H9 (cell line): ENCODE measurements at regions not wholly inside any gene's neighbourhood (a gene's known extent, or its start where the extent isn't known, plus 50 kb on each side); places are given as distances from the start of the nearest gene placed in this dataset.

Experiments used
- DNase-seq: peaks from one replicate; pipeline ENCODE4 v3.0.0-alpha.2; 2017
- H2AFZ ChIP-seq: one replicate; pipeline ENCODE4 v1.6.1; 2013; ENCODE audit warnings: mild to moderate bottlenecking, low read length, control low read depth, moderate library complexity
- H2AK5ac ChIP-seq: 2 replicates; pipeline ENCODE4 v1.6.1; 2013; ENCODE audit warnings: low read length, control low read depth, mixed read lengths; ENCODE audit not compliant: insufficient read length
- H2BK120ac ChIP-seq: one replicate; pipeline ENCODE4 v1.6.1; 2013; ENCODE audit warnings: low read depth, mild to moderate bottlenecking, low read length, control low read depth, inconsistent platforms; ENCODE audit not compliant: poor library complexity, severe bottlenecking
- H2BK12ac ChIP-seq: 2 replicates; pipeline ENCODE4 v1.6.1; 2013; ENCODE audit warnings: low read length, control low read depth, mixed read lengths, low read depth; ENCODE audit not compliant: insufficient read length
- H2BK15ac ChIP-seq: 2 replicates; pipeline ENCODE4 v1.6.1; 2013; ENCODE audit warnings: low read depth, low read length, control low read depth
- H2BK20ac ChIP-seq: one replicate; pipeline ENCODE4 v1.6.1; 2013; ENCODE audit warnings: low read depth, mild to moderate bottlenecking, low read length, control low read depth, inconsistent platforms; ENCODE audit not compliant: poor library complexity, severe bottlenecking
- H2BK5ac ChIP-seq: 2 replicates; pipeline ENCODE4 v1.6.1; 2013; ENCODE audit warnings: low read length, control low read depth, mixed read lengths; ENCODE audit not compliant: insufficient read length
- H3K14ac ChIP-seq: 2 replicates; pipeline ENCODE4 v1.6.1; 2013; ENCODE audit warnings: low read length, control low read depth; ENCODE audit not compliant: insufficient read depth
- H3K18ac ChIP-seq: 2 replicates; pipeline ENCODE4 v1.6.1; 2013; ENCODE audit warnings: low read depth, mild to moderate bottlenecking, mixed read lengths, low read length, control low read depth; ENCODE audit not compliant: insufficient read length
- H3K23ac ChIP-seq: 2 replicates; pipeline ENCODE4 v1.6.1; 2013; ENCODE audit warnings: low read length, control low read depth, mixed read lengths, low read depth; ENCODE audit not compliant: insufficient read length
- H3K23me2 ChIP-seq: 2 replicates; pipeline ENCODE4 v1.6.1; 2013; ENCODE audit warnings: low read depth, mild to moderate bottlenecking, mixed read lengths, low read length, control low read depth; ENCODE audit not compliant: insufficient read length, poor library complexity, severe bottlenecking
- H3K27ac ChIP-seq: 2 replicates; pipeline ENCODE4 v1.5.1; 2013; ENCODE audit warnings: low read length, control low read depth, mixed read lengths, low read depth; ENCODE audit not compliant: insufficient read length
- H3K27me3 ChIP-seq: 2 replicates; pipeline ENCODE4 v1.6.1; 2013; ENCODE audit warnings: low read length, control low read depth, inconsistent platforms; ENCODE audit not compliant: insufficient read depth
- H3K4ac ChIP-seq: 2 replicates; pipeline ENCODE4 v1.6.1; 2013; ENCODE audit warnings: low read depth, mild to moderate bottlenecking, control low read depth, inconsistent platforms, low read length, moderate library complexity
- H3K4me1 ChIP-seq: 2 replicates; pipeline ENCODE4 v1.6.1; 2013; ENCODE audit warnings: low read length, control low read depth, inconsistent platforms; ENCODE audit not compliant: insufficient read depth
- H3K4me2 ChIP-seq: 2 replicates; pipeline ENCODE4 v1.6.1; 2013; ENCODE audit warnings: low read length, control low read depth, mixed read lengths; ENCODE audit not compliant: insufficient read length, insufficient read depth
- H3K56ac ChIP-seq: 2 replicates; pipeline ENCODE4 v1.6.1; 2013; ENCODE audit warnings: low read depth, mild to moderate bottlenecking, mixed read lengths, low read length, control low read depth; ENCODE audit not compliant: insufficient read length
- H3K79me1 ChIP-seq: 2 replicates; pipeline ENCODE4 v1.6.1; 2013; ENCODE audit warnings: low read depth, mild to moderate bottlenecking, moderate library complexity, low read length, control low read depth, inconsistent platforms; ENCODE audit not compliant: insufficient read depth, poor library complexity, severe bottlenecking
- H3K79me2 ChIP-seq: 2 replicates; pipeline ENCODE4 v1.6.1; 2013; ENCODE audit warnings: low read length, control low read depth, inconsistent platforms; ENCODE audit not compliant: insufficient read depth
- H3K9ac ChIP-seq: 2 replicates; pipeline ENCODE4 v1.6.1; 2013; ENCODE audit warnings: low read length, control low read depth, mixed read lengths; ENCODE audit not compliant: insufficient read length; ENCODE audit errors: extremely low read depth
- H3K9me3 ChIP-seq: one replicate; pipeline ENCODE4 v1.6.1; 2013; ENCODE audit warnings: low read depth, low read length, inconsistent platforms; ENCODE audit not compliant: control insufficient read depth
- H3T11ph ChIP-seq: one replicate; pipeline ENCODE4 v1.6.1; 2013; ENCODE audit warnings: mild to moderate bottlenecking, low read length, control low read depth, inconsistent platforms
- H4K20me1 ChIP-seq: one replicate; pipeline ENCODE4 v1.6.1; 2013; ENCODE audit not compliant: control insufficient read depth, insufficient read length, insufficient read depth
- H4K5ac ChIP-seq: 2 replicates; pipeline ENCODE4 v1.6.1; 2013; ENCODE audit warnings: low read depth, mild to moderate bottlenecking, mixed read lengths, low read length, control low read depth; ENCODE audit not compliant: insufficient read length
- H4K8ac ChIP-seq: replicated peaks from 2 replicates; pipeline ENCODE4 v1.6.1; 2013; ENCODE audit warnings: low read length, control low read depth, mixed read lengths, low read depth; ENCODE audit not compliant: insufficient read length
- H4K91ac ChIP-seq: 2 replicates; pipeline ENCODE4 v1.6.1; 2013; ENCODE audit warnings: low read depth, mild to moderate bottlenecking, moderate library complexity, mixed read lengths, low read length, control low read depth; ENCODE audit not compliant: insufficient read length
- H3K27ac Mint-ChIP-seq, 3 experiments: 2 replicates in 2 of 3; 3 replicates in 1 of 3; pipeline ENCODE4 v1.8.0; 2020 to 2021; ENCODE audit warnings: mixed read lengths in 3 of 3, mild to moderate bottlenecking in 1 of 3, moderate library complexity in 1 of 3
- H3K27me3 Mint-ChIP-seq: 2 replicates; pipeline ENCODE4 v1.8.0; 2021; ENCODE audit warnings: low read depth, mild to moderate bottlenecking, moderate library complexity, mixed read lengths
- H3K36me3 Mint-ChIP-seq, 3 experiments: 2 replicates in 2 of 3; 3 replicates in 1 of 3; pipeline ENCODE4 v1.8.0; 2020 to 2021; ENCODE audit warnings: low read depth in 3 of 3, mixed read lengths in 3 of 3; ENCODE audit not compliant: insufficient read depth in 1 of 3
- H3K4me1 Mint-ChIP-seq, 2 experiments: 2 replicates each; pipeline ENCODE4 v1.8.0; 2020; ENCODE audit warnings: mixed read lengths in 2 of 2
- H3K4me3 Mint-ChIP-seq, 2 experiments: 2 replicates in 1 of 2; 3 replicates in 1 of 2; pipeline ENCODE4 v1.8.0; 2020 to 2021; ENCODE audit warnings: mild to moderate bottlenecking in 2 of 2, mixed read lengths in 2 of 2, moderate library complexity in 1 of 2
- H3K9me3 Mint-ChIP-seq, 2 experiments: 2 replicates in 1 of 2; 3 replicates in 1 of 2; pipeline ENCODE4 v1.8.0; 2020; ENCODE audit warnings: mild to moderate bottlenecking in 2 of 2, mixed read lengths in 2 of 2, moderate library complexity in 1 of 2
- CTCF ChIP-seq: fragments of 200-600 bp; sonication (generic); conservative IDR thresholded peaks from 3 replicates; pipeline ENCODE4 v1.8.0; 2021; ENCODE audit warnings: antibody characterized with exemption, mild to moderate bottlenecking
- WGBS: extraction: QIAGEN DNeasy Blood & Tissue Kit; methylation state at CpG from one replicate; pipeline ENCODE4 v1.1.7; 2013; ENCODE audit warnings: missing lambda C conversion rate, low lambda C conversion rate, mixed read lengths; ENCODE audit not compliant: insufficient read length; ENCODE audit errors: extremely low coverage; 5-methylcytosine and 5-hydroxymethylcytosine counted together

- H3K4me1 ChIP-seq, result peaks cover 8% of the 10 kb centered on the region
- H3K23me2 ChIP-seq, result no peaks in the 10 kb centered on the region
- Mint-ChIP-seq H3K4me1 (peaks cover 60 to 71% of the 10 kb centered on the region in 2 experiments), H3K9me3 (no peaks in the 10 kb centered on the region), H3K27ac (no peak overlapping the region), H3K27me3 (peaks cover 78% of the 10 kb centered on the region), H3K4me3 (no peak overlapping the region), H3K36me3 (no peaks in the 10 kb centered on the region)
- H3K27ac ChIP-seq, result no peak overlapping the region
- no CpG with 5 or more reads among the region's 11 CpGs for WGBS
- no peak overlapping the region for H2BK120ac ChIP-seq
- no peak overlapping the region for H3K18ac ChIP-seq
- H3K14ac ChIP-seq, result no peak overlapping the region
- no peak overlapping the region for H2BK15ac ChIP-seq
- no peak overlapping the region for H3K4me2 ChIP-seq
- no peaks in the 10 kb centered on the region for H3K79me2 ChIP-seq
- no peak for TF ChIP-seq CTCF
- no peaks in the 10 kb centered on the region for H3K27me3 ChIP-seq
- H3K9me3 ChIP-seq, result no peaks in the 10 kb centered on the region
- no peak overlapping the region for H4K5ac ChIP-seq
- H2AFZ ChIP-seq, result no peak overlapping the region
- no peak overlapping the region for H4K91ac ChIP-seq
- no peak overlapping the region for H2AK5ac ChIP-seq
- H4K20me1 ChIP-seq, result no peaks in the 10 kb centered on the region
- H3K4ac ChIP-seq, result no peak overlapping the region
- peak; percentile 65 for DNase-seq
- H4K8ac ChIP-seq, result no peak overlapping the region
- no peak overlapping the region for H3K9ac ChIP-seq
- H3T11ph ChIP-seq, result no peak overlapping the region
- H2BK20ac ChIP-seq, result no peak overlapping the region
- H2BK12ac ChIP-seq, result no peak overlapping the region
- H3K79me1 ChIP-seq, result no peaks in the 10 kb centered on the region
- H2BK5ac ChIP-seq, result no peak overlapping the region
- no peak overlapping the region for H3K23ac ChIP-seq
- H3K56ac ChIP-seq, result no peak overlapping the region
These were observed 242.4 kb upstream of the RAB4A start for GRCh38 chr1:229028544-229028943.
